HCT116 (cell line): ENCODE measurements at regions not wholly inside any gene's neighbourhood (a gene's known extent, or its start where the extent isn't known, plus 50 kb on each side); places are given as distances from the start of the nearest gene placed in this dataset.

Experiments
- ATAC-seq: fragments of 200-7000 bp; cut with Tn5 transposase; 2 replicates; pipeline ENCODE4 v1.9.1; 2020; ENCODE audit warnings: mild to moderate bottlenecking, moderate library complexity
- BruUV-seq: library from RNA; stranded (reverse); fragments of 400-500 nt; replicated peaks from 2 replicates; lab custom pipeline; 2021; lab: Mats Ljungman, UMichigan
- CTCF ChIA-PET: fragments of 300-600 bp; sonication (Branson Sonifier 250); formaldehyde crosslinking; loops from one replicate; lab custom pipeline; 2021; ENCODE audit warnings: antibody characterized with exemption; lab: Charles Lee
- POLR2A ChIA-PET: fragments of 300-600, 350-600 bp; sonication (Branson Sonifier 250); formaldehyde crosslinking; loops from one replicate; lab custom pipeline; 2021; ENCODE audit warnings: antibody characterized with exemption; lab: Charles Lee
- RAD21 ChIA-PET, 2 experiments: fragments of 300-600 bp; sonication (Branson Sonifier 250); formaldehyde crosslinking; loops; one replicate each; lab custom pipeline; 2023; ENCODE audit warnings: low total read pairs in 2 of 2; ENCODE audit not compliant: uncharacterized antibody in 2 of 2, unreplicated experiment in 2 of 2, low non-redundant PET in 1 of 2; lab: Charles Lee
- DNase-seq: peaks from one replicate; pipeline ENCODE4 v3.0.0-alpha.2; 2010; ENCODE audit warnings: low read depth, low spot score
- H2AFZ ChIP-seq: fragments of 200-600 bp; shearing (Covaris generic), sonication (generic); 2 replicates; pipeline ENCODE4 v1.6.1; 2017; ENCODE audit warnings: low read depth, mixed run types, mixed read lengths, antibody characterized with exemption, low read length; ENCODE audit not compliant: poor library complexity, severe bottlenecking
- H3K27ac ChIP-seq: 2 replicates; pipeline ENCODE4 v1.5.1; 2012; ENCODE audit warnings: low read depth, low read length
- H3K27me3 ChIP-seq: fragments of 200-600 bp; sonication (generic); 2 replicates; pipeline ENCODE4 v1.6.1; 2016; ENCODE audit warnings: mixed run types, low read length, mixed read lengths; ENCODE audit not compliant: insufficient read depth
- H3K36me3 ChIP-seq, 2 experiments: fragments of 200-500 bp in 1 of 2; fragments of 200-600 bp in 1 of 2; sonication (Bioruptor generic) in 1 of 2; sonication (generic) in 1 of 2; 2 replicates each; pipeline versions ENCODE4 v1.5.1 to v1.6.1; 2014 to 2016; ENCODE audit warnings: low read length in 2 of 2, inconsistent platforms in 1 of 2, mixed read lengths in 1 of 2, mixed run types in 1 of 2; ENCODE audit not compliant: insufficient read depth in 2 of 2, control insufficient read depth in 1 of 2
- H3K4me1 ChIP-seq, 2 experiments: fragments of 200-600 bp in 1 of 2; sonication (generic) in 1 of 2; 2 replicates each; pipeline versions ENCODE4 v1.5.1 to v1.6.1; 2012 to 2017; ENCODE audit warnings: low read length in 2 of 2, inconsistent platforms in 1 of 2, mild to moderate bottlenecking in 1 of 2, mixed read lengths in 1 of 2, mixed run types in 1 of 2, moderate library complexity in 1 of 2; ENCODE audit not compliant: insufficient read depth in 2 of 2, control insufficient read depth in 1 of 2
- H3K4me2 ChIP-seq: fragments of 200-600 bp; sonication (generic); 2 replicates; pipeline ENCODE4 v1.6.1; 2017; ENCODE audit warnings: mixed run types, low read length, mixed read lengths
- H3K4me3 ChIP-seq, 2 experiments: fragments of 200-600 bp in 1 of 2; sonication (generic) in 1 of 2; replicated peaks in 1 of 2; 2 replicates each; pipeline ENCODE4 v1.5.1; 2011 to 2016; ENCODE audit warnings: low read length in 2 of 2, control low read depth in 1 of 2, low read depth in 1 of 2, mild to moderate bottlenecking in 1 of 2, mixed read lengths in 1 of 2, mixed run types in 1 of 2
- H3K79me2 ChIP-seq: fragments of 200-600 bp; sonication (generic); 2 replicates; pipeline ENCODE4 v1.6.1; 2017; ENCODE audit warnings: mild to moderate bottlenecking, mixed run types, low read length, moderate library complexity, mixed read lengths; ENCODE audit not compliant: insufficient read depth
- H3K9ac ChIP-seq: fragments of 200-600 bp; sonication (generic); 2 replicates; pipeline ENCODE4 v1.6.1; 2016; ENCODE audit warnings: low read length, mixed read lengths
- H3K9me2 ChIP-seq: fragments of 200-600 bp; sonication (generic), shearing (Covaris generic); 2 replicates; pipeline ENCODE4 v1.6.1; 2017; ENCODE audit warnings: mixed run types, mild to moderate bottlenecking, moderate library complexity; ENCODE audit not compliant: insufficient read depth
- H3K9me3 ChIP-seq, 2 experiments: fragments of 200-500 bp in 1 of 2; fragments of 200-600 bp in 1 of 2; sonication (Bioruptor generic) in 1 of 2; sonication (generic) in 1 of 2; 2 replicates each; pipeline ENCODE4 v1.6.1; 2014 to 2017; ENCODE audit warnings: low read length in 2 of 2, mixed read lengths in 2 of 2, inconsistent platforms in 1 of 2, low read depth in 1 of 2, mild to moderate bottlenecking in 1 of 2, mixed run types in 1 of 2, moderate library complexity in 1 of 2; ENCODE audit not compliant: control insufficient read depth in 1 of 2, insufficient read depth in 1 of 2
- H4K20me1 ChIP-seq: fragments of 200-600 bp; sonication (generic), shearing (Covaris generic); 2 replicates; pipeline ENCODE4 v1.6.1; 2017; ENCODE audit warnings: mixed run types, mild to moderate bottlenecking, moderate library complexity; ENCODE audit not compliant: insufficient read depth
- CEBPB ChIP-seq: IDR thresholded peaks from 2 replicates; pipeline ENCODE4 v1.6.1; 2012; ENCODE audit warnings: low read depth
- CTCF ChIP-seq, 3 experiments: fragments of 200-600 bp in 1 of 3; sonication (generic) in 1 of 3; IDR thresholded peaks in 2 of 3; conservative IDR thresholded peaks in 1 of 3; 2 replicates each; pipeline ENCODE4 v1.5.1; 2012 to 2017; ENCODE audit warnings: low read depth in 2 of 3, low read length in 2 of 3, antibody characterized with exemption in 1 of 3, borderline replicate concordance in 1 of 3, control low read depth in 1 of 3, mild to moderate bottlenecking in 1 of 3, mixed read lengths in 1 of 3, mixed run types in 1 of 3, moderate library complexity in 1 of 3; ENCODE audit not compliant: insufficient read depth in 1 of 3
- EGR1 ChIP-seq: IDR thresholded peaks from 2 replicates; pipeline ENCODE4 v1.6.1; 2012; ENCODE audit warnings: low read depth
- ELF1 ChIP-seq: IDR thresholded peaks from 2 replicates; pipeline ENCODE4 v1.6.1; 2012; ENCODE audit warnings: low read depth, borderline replicate concordance
- EZH2 ChIP-seq: fragments of 200-600 bp; sonication (generic); IDR thresholded peaks from 2 replicates; pipeline ENCODE4 v1.6.1; 2017; ENCODE audit warnings: antibody characterized with exemption, mixed run types
- EZH2phosphoT487 ChIP-seq: fragments of 200-600 bp; IDR thresholded peaks from 2 replicates; pipeline ENCODE4 v1.6.1; 2018; ENCODE audit warnings: antibody characterized with exemption, borderline replicate concordance
- FOSL1 ChIP-seq: IDR thresholded peaks from 2 replicates; pipeline ENCODE4 v1.6.1; 2012; ENCODE audit warnings: low read depth
- MAX ChIP-seq: IDR thresholded peaks from 2 replicates; pipeline ENCODE4 v1.6.1; 2012
- POLR2A ChIP-seq: IDR thresholded peaks from 2 replicates; pipeline ENCODE4 v1.7.0; 2011; ENCODE audit warnings: borderline replicate concordance; ENCODE audit not compliant: insufficient read depth, insufficient read length; ENCODE audit errors: extremely low read depth
- POLR2AphosphoS5 ChIP-seq: IDR thresholded peaks from 2 replicates; pipeline ENCODE4 v1.6.1; 2011; ENCODE audit warnings: mild to moderate bottlenecking, low read depth, low read length, moderate library complexity
- RAD21 ChIP-seq: IDR thresholded peaks from 2 replicates; pipeline ENCODE4 v1.6.1; 2012; ENCODE audit warnings: low read depth, mild to moderate bottlenecking
- SIN3A ChIP-seq: IDR thresholded peaks from 2 replicates; pipeline ENCODE4 v1.6.1; 2012; ENCODE audit warnings: low read depth
- SP1 ChIP-seq: IDR thresholded peaks from 2 replicates; pipeline ENCODE4 v1.6.1; 2012; ENCODE audit warnings: low read depth
- SRF ChIP-seq: IDR thresholded peaks from 2 replicates; pipeline ENCODE4 v1.6.1; 2012; ENCODE audit warnings: low read depth
- YY1 ChIP-seq: IDR thresholded peaks from 2 replicates; pipeline ENCODE4 v1.6.1; 2011; ENCODE audit warnings: low read length, low read depth, moderate library complexity, mild to moderate bottlenecking; ENCODE audit not compliant: insufficient replicate concordance; ENCODE audit errors: extremely low read depth
- ZFX ChIP-seq: fragments of 450-650 bp; IDR thresholded peaks from 2 replicates; pipeline ENCODE4 v1.6.1; 2017
- ZNF274 ChIP-seq: fragments of 200-500 bp; sonication (Bioruptor generic); IDR thresholded peaks from 2 replicates; pipeline ENCODE4 v1.6.1; 2014; ENCODE audit warnings: mild to moderate bottlenecking, low read depth, low read length, inconsistent platforms
- intact Hi-C: fragments of 100-400 bp; cut with micrococcal nuclease; formaldehyde crosslinking; loops from 2 replicates; pipeline ENCODE4 v1.10.0; 2022
- TF ChIP-seq, protein P1 (sequence below): IDR thresholded peaks from 2 replicates; pipeline ENCODE4 v1.6.1; 2011; ENCODE audit warnings: mild to moderate bottlenecking, low read length, moderate library complexity; ENCODE audit not compliant: insufficient replicate concordance; ENCODE audit errors: extremely low read depth

DNA sequence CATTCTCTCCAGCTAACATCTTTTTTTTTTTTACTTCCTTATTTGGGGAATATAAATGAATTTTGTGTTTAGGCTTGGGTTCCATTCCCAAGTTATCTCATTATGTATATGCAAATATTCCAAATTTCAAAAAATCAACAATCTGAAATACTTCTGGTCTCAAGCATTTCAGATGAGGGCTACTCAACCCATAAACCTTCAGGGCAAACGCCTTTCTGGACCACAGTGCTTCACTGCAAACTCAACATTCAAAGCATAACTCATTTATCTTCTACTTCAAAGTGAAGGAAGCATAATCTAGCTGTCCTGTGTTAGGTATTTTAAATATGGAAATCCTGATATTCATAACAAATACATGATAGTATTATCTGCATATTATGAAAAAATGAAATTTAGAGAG, 161.7 kb upstream of the PGR start:
- H3K4me1 ChIP-seq: no peaks in the 10 kb centered on the region
- no peaks in the 10 kb centered on the region for H3K36me3 ChIP-seq
- no peaks in the 10 kb centered on the region for H3K79me2 ChIP-seq
- no peak overlapping the region for H3K27ac ChIP-seq
- TF ChIP-seq EGR1 (no peak), ZFX (no peak), FOSL1 (no peak), MAX (no peak), RAD21 (no peak), YY1 (no peak), SP1 (no peak), POLR2A (no peak), EZH2 (no peak), SIN3A (no peak), ELF1 (no peak), EZH2phosphoT487 (no peak), ZNF274 (no peak), SRF (no peak), CEBPB (no peak), POLR2AphosphoS5 (no peak)
- ChIA-PET RAD21 (no interaction called here), CTCF (no interaction called here), POLR2A (no interaction called here)
- no peaks in the 10 kb centered on the region; the same call in 1 of the 2 replicates for H4K20me1 ChIP-seq
- H3K27me3 ChIP-seq: no peaks in the 10 kb centered on the region
- DNase-seq (no peak), ATAC-seq (no peak)
- H3K9ac ChIP-seq: no peak overlapping the region
- H3K9me2 ChIP-seq: no peaks in the 10 kb centered on the region
- no peak overlapping the region for H3K4me2 ChIP-seq
- H2AFZ ChIP-seq: no peak overlapping the region
- intact Hi-C loops: no loop called here
- H3K4me3 ChIP-seq: no peak overlapping the region
- no peaks in the 10 kb centered on the region for H3K9me3 ChIP-seq
- no TSS peak for BruUV-seq

DNA sequence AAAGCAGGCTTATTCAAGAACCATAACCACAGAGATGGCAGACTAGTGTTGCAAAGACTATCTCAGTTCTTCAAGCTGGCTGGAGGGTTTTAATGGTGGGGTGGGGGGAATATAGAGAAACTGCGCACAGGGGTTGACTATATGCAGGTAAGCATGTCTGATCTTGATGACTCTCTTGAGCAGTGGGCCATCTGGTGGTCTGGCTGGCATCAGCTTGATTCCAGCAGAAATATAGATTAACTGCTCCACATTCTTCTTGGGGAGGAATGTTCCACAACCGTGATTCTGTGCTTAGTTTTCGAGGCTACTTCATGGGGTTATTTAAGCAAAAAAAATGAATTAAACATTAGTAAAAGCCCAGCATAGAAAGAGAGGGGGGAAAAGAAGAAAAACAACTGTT, 158.8 kb upstream of the PGR start:
- BruUV-seq: no TSS peak
- no peaks in the 10 kb centered on the region for H3K9me2 ChIP-seq
- no peak overlapping the region for H3K4me2 ChIP-seq
- no peaks in the 10 kb centered on the region for H3K79me2 ChIP-seq
- ChIA-PET RAD21 (no interaction called here), POLR2A (no interaction called here), CTCF (no interaction called here)
- no peaks in the 10 kb centered on the region for H3K27me3 ChIP-seq
- H3K4me3 ChIP-seq: no peak overlapping the region
- ATAC-seq (no peak), DNase-seq (no peak)
- H3K9me3 ChIP-seq: no peaks in the 10 kb centered on the region
- H3K36me3 ChIP-seq: no peaks in the 10 kb centered on the region
- no peak overlapping the region for H2AFZ ChIP-seq
- H3K9ac ChIP-seq: no peak overlapping the region
- TF ChIP-seq CTCF (IDR thresholded peaks at IDR 0.05 in 2 of 3, conservative IDR thresholded peaks at IDR 0.05 in 1 of 3; ENCODE audit: borderline replicate concordance in 1 of 3, insufficient read depth in 1 of 3, low read depth in 2 of 3, low read length in 2 of 3) (0 out of 6 replicates have a peak, but pooled peaks of 1 of the 3 experiments have one; percentile 7), SP1 (no peak)
- TF ChIP-seq, protein P1, sequence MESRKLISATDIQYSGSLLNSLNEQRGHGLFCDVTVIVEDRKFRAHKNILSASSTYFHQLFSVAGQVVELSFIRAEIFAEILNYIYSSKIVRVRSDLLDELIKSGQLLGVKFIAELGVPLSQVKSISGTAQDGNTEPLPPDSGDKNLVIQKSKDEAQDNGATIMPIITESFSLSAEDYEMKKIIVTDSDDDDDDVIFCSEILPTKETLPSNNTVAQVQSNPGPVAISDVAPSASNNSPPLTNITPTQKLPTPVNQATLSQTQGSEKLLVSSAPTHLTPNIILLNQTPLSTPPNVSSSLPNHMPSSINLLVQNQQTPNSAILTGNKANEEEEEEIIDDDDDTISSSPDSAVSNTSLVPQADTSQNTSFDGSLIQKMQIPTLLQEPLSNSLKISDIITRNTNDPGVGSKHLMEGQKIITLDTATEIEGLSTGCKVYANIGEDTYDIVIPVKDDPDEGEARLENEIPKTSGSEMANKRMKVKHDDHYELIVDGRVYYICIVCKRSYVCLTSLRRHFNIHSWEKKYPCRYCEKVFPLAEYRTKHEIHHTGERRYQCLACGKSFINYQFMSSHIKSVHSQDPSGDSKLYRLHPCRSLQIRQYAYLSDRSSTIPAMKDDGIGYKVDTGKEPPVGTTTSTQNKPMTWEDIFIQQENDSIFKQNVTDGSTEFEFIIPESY: no peak
- no peak overlapping the region for H3K27ac ChIP-seq
- intact Hi-C loops: no loop called here
- H4K20me1 ChIP-seq: no peaks in the 10 kb centered on the region; the same call in 1 of the 2 replicates
- H3K4me1 ChIP-seq: no peaks in the 10 kb centered on the region
